NCI-H748 (cell line): ENCODE measurements at regions not wholly inside any gene's neighbourhood (a gene's known extent, or its start where the extent isn't known, plus 50 kb on each side); places are given as distances from the start of the nearest gene placed in this dataset.

Source experiments
- DNase-seq: peaks from one replicate; lab custom pipeline; 2025; ENCODE audit not compliant: unreplicated experiment; lab: John Stamatoyannopoulos, UW

DNA sequence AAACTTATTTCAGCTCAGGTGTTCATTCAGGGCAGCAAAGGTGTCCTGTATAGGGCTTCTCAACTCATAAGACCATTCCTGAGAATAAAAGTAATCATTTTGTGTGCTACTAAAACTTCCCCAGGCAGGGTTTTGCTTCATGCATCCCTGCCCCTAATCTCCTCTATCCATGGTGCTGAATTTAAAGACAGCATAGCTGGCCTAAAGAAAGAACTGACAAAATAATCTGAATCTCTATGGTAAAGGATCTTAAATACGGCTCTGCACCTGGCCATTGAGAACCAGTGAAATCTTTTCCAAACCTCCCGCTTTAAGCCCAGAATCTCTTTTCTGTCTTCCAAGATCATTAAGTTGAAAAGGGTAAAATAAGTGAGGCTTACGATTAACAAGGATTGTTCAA lies 292.1 kb upstream of the KLHL29 start:
- no peak for DNase-seq

DNA sequence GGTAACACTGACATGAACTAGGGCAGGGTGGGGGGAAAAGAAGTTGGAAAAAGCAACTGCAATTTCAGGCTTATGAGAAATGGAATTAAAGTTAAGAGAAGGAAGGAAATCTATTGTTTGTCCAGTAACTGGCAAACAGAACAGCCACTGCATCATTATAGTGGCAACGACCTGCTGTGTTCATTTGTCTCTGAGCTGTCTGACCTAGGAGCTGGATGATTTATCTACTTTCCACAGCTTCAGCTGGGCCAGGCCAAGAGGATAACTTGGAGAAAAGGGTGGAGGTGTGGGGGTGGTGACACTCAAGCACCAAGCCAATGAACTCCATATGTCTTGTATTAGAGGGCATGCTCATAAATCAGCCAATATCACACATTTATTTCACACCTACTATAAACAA lies 291.5 kb upstream of the KLHL29 start:
- peak; percentile 62 for DNase-seq

DNA sequence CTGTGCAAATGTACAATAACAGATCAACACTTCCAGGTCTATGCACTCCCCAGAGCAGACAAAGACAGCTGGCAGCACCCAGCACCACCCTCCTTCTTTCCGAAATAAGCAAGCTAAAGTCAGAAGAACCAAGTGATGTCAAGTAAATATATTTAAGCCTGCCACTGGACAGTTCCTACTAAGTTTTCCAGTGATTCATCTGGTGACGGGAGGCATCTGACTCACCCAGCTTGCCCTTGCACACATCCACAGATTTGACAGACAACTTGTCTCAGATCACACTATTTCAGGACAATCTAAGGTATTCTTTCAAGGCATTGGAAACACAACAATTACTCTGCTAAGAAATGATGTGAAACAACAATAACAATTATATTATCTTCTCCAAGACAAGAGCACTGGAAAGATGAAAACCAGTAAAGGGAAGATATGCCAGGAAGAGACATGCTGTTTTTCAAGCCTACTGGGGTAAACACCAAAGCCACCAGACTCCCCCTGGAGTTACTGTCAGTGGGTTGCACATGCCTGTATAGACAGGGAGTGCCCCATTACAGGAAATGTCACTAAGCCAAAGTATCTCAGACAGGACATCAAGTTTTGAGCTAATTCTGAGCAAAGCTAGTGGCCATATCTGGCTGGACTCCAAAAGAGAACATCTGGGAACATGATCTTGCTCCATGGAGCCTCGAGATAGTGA lies 287.9 kb upstream of the KLHL29 start:
- DNase-seq = no peak

DNA sequence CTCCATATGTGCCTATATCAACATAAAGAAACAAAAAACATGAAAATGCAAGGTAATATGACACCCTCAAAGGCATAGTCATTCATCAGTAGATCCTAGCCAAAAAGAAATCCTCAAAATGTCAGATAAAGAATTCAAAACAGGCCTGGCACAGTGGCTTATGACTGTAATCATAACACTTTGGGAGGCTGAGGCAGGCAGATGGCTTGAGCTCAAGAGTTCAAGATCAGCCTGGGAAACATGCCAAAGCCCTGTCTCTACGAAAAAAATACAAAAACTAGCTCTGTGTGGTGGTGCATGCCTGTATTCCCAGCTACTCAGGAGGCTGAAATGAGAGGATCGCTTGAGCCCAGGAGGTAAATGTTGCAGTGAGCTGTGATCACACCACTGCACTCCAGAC lies 284.6 kb upstream of the KLHL29 start:
- DNase-seq = no peak

DNA sequence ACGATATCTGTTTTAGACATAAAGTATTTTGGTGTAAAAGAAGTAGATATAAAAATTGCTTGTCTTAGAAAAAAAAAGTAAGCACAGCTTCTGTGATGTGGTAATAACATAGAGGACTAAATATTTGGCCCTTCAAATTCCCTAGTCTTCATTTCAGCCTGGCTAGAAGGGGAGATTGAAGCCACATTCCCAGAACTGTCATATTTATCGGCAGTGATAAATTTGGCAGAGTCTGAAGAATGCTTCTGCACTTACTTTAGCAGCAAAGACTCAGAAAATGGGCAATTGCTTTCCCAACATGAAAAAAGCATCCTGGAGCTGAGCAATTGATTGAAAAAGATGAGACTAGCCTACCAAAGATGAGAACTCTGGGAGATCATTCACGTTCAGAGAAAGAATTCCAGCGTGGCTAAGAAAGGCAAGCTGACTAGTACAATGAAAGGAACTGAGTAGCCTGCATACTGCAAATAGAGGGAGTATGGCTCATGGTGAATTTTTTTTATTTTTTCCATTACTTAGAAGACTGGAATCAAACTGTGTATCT lies 278.7 kb upstream of the KLHL29 start:
- no peak for DNase-seq

DNA sequence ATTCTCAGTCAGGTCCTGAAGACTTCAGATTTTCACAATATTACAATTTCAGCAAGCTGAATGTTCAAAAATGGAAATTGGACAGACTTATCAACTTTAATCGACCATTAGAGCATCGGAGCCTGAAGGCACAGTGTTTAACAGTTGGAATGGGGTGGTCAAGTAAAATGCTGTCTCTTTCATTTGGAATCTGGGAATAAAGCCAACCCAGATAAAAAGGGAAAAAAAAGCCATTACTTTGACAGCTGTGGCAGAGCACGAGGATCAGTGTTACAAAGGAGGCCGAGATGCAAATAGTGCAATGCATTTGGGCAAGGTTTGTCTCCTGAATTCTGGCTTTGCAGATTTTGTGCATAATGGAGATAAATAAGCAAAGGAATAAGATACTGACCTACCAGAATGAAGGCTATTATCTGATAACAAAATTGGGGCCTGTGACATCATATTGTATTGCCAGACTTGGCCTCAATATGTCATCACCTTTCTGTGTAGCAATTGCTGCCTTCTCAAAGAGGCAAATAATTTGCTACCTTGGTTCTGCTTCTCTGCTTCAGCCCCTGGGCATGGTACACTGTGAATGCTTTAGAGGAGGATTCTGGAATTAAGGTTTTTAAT lies 277.5 kb upstream of the KLHL29 start:
- no peak for DNase-seq

DNA sequence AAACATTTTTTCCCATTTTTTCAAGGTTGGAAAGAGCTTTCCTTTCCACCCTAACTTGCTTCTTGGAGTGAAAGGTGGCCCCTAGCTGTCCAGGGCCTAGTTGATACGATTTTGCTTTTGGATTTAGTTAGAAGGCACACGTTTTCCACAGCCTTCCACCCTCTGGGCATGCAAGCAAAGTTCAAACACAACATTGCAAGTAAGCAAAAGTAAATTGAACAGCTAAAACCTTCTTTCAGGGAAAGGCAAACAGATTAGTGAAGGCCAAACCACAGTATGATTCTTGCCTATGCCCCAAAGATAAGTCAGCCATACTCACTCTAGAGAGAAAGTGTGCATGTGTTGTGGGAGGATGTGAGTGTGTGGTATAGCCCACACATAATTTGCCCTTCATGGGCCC lies 273.7 kb upstream of the KLHL29 start:
- no peak for DNase-seq

DNA sequence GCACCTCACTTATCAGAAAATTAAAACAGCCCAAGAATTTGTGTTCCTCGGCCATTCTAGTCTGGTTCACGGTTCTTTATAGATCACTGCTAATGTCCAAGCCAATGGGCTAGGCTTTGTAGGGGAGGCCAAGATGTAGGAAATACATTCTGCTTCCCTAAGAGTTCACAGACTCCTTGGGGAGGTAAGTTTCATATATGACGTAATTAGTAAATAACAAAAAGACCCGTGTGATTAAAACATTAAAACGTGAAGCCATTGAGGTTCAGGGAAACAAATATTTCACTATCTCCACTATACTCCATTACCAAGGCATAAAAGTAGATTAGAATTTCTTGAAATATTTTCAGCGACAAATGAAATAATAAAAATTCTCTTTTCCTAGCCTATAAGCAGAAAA lies 272.5 kb upstream of the KLHL29 start:
- no peak for DNase-seq

DNA sequence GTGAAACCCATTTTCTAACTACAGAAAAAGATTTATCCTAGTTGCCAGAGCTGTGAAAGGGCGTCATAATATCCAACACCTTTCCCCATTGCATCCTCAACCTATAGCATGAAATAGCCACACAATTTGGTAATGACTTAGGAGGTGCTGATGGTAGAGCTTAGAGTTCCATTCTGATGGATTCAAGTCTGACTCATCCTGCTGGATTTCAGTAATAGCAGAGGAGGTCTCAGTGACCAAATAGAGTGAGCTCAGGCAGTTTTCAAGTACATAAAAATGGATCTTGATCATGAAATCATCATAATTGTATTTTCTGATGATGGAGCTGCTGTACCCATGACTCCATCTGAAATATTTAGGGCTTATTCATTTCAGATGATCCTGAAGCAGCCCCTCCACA lies 270.7 kb upstream of the KLHL29 start:
- DNase-seq = no peak

DNA sequence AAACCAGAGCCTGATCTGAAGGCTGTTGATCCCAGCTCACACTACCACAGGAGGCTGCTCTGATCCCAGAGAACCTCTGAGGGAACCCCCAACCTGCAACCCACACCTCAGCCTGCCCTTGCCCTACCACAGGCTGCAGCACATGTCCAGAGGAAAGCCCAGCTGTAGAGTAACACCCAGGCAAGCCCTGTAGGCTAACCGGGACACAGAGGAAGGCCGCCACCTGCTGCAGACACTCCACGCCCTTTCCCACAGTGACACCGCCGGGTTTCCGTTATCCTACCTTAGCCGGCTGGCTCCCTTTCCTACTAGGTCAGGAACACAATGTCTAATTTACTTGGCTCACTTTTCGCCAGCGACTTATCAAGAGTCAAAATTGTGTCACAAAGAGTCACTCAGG lies 266.7 kb upstream of the KLHL29 start:
- DNase-seq = no peak

DNA sequence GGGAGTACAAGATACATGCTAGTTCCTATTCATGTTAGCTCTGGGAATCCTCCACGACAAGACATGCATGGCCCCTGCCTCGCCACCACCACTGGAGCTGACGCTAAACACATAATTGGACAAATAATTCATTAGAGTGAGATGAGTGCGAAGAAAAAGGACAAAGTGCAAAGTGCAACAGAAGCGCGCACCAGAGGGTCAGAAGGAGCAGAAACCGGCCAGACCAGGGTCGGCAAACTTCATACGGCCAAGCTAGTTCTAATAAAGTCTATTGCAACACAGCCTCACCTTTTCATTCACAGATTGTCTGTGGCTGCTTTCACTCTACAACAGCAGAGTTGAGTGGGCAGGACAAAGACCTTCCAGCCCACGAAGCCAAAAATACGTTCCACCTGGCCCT lies 266.1 kb upstream of the KLHL29 start:
- DNase-seq = no peak

DNA sequence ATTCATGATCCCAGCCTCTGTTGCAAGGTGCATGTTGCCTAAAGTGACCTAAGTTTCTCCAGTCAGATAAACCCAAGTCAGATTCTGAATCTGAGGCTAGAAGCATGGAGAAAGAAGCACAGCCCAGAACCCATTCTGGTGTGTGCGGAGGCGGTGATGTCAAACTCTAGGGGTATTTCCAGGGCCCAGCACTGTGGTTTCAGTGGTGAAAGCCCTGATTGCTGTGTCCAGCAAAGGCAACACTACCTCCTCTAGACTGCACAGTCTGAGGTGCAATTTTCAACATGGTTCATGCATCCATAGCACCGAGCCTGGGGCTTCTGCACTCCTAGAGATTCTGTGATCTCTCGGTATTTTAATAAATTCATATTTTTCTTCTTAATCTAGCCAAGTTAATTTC lies 264.8 kb upstream of the KLHL29 start:
- no peak for DNase-seq

DNA sequence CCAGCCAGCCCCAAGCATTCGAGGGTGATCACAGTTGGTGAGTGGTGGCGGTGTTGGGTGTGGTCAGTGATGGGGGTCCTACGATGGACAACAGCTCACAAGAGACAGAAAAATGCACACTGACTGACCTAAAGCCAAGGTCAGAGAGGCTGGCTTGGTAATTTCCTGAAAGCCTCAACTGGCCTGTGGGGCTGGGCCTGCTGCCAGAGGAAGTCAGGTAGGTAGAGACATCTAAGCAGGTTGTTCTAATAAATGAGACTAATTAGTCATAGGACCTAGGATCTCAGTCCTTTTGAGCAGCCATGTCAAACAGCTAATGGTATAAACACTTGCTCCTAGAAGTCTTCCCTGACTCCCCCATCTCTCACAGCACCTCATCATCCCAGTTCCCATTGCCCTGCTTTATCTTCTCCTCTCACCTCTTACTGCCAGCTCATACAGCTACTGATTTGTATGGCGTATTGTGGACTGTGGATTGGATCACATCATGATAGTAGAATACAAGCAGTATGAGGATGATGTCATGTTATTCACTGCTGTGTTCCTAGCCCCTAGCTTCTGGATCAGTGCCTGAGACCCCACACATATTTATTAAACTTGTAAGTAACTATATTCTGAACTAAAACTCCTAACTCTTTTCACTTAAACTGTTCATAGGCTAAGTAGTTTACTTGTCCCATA lies 262.9 kb upstream of the KLHL29 start:
- no peak for DNase-seq

DNA sequence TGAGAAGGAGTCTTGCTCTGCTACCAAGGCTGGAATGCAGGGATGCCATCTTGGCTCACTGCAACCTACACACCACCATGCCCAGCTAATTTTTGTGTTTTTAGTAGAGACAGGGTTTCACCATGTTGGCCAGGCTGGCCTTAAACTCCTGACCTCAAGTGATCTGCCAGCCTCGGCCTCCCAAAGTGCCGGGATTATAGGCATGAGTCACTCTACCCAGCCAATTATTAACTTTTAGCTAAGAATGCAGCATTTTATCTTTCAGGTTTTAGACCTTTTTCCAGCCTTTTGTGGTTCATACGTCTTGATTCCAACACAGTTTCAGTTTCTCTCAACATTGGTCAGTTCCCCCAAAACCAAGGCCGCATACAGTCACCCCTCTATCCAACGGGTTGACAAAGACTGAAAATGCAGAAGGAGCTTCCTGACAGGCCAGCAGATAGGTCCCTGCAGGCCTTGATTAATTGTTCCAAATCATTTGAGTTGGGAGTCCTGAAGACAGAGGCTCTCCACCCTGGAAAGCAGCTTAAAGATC lies 262.2 kb upstream of the KLHL29 start:
- no peak for DNase-seq

DNA sequence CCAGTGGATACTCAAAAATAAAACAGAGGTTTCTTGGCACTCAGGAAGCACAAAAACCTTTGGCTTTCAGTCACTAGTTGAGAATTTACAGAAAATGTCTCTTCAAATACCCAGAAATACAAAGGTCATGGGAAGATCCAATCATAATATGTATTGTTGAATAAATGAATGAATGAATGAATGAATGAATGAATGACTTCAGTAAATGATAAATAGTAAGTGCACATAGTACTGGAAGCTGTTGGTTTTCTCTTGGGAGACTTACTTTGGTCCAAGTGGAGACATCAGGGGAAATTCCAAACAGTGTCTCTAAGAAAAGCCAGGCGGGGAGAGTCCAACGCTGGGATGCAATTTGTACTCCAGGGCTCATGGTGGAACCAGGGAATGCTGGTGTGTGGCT lies 261.3 kb upstream of the KLHL29 start:
- no peak for DNase-seq

DNA sequence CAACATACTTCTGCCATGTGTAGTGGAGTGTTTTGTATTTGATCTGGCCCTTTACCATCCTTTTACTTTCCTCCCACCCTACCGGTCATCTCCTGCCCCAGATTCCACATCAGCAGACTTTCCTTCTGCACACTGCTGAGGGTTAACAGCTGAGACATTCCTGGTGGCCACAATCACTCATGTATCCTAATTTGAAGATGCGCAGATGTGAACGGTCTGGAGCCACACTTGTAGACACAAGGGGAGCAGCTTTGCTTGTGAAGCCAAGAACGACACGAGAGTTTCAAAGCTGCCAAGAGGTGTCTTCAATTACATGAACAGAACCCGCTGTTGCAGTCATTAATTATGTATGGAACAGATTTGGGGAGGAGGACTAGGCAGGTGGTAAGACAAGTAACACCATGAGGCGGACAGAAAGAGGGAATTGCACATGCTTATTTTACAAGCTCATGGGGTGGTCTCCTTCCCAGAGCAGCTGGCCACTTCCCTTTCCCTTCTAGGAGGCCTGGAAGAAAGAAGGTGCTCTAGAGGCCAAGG lies 260.7 kb upstream of the KLHL29 start:
- no peak for DNase-seq

DNA sequence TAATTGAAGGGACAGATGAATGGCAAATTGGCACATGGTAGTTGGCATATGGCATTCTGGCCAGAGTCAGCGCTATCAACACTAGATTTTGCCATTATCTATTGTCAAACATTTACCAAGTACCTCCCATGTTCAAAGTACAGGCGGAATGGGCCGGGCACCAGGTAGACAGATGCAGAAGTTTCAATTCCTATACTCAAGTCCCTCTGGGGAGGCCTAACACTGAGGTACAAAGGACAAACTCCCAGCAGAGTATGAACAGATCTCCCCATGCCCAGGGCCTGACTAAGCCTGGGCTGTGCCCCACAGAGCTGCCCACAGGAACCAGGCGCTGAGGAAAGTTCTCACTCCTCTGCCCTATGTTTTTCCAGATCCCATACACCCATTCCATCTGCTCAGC lies 257.5 kb upstream of the KLHL29 start:
- no peak for DNase-seq

DNA sequence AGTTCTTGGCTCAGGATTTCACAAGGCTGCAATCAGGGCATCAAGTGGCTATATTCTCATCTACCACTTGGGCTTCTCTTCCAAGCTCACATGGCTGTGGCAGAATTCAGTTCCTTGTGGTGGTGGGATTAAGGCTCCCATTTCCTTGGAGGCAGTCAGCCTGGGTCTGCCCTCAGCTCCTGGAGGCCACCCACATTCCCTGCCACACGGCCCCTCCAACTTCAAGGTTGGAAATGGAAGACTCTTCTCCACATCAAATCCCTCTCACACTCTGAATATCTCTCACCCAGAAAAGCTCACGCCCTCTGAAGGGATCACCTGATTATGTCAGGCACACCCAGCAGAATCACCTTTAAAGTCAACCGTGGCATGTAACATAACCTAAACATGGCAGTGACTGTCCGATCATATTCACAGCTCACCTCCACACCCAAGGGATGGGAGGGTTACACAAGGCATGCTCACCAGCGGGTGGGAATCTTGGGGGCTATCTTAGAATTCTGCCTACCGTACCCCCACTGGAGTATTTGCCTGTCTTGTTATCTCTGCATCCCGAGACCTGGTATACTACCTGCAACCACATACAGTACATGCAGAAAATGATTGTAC lies 256.2 kb upstream of the KLHL29 start:
- DNase-seq = no peak

DNA sequence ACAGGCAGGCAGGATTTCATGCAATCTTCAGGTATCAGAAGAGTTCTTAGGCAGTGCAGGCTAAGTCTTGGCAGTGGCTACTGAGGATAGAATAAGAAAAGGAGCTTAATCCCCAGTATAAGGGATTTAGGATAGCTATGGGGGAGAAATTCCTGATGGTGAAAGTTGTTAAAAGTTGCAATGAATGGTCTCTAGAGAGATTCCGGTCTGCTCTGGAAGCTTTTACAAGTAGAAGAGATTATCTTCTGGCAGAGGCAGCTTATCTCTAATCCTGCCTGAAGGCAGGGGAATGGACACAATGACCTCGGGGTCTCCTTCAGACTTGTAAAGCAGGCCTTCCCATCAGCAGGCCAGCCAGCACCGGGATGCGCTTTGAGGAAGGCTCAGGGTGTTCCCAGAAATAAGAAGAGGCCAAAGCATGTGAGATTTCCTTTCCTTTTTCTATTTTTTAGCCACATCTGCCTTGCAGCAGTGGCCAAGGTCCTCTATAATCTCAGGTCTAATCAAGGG lies 253.9 kb upstream of the KLHL29 start:
- no peak for DNase-seq

DNA sequence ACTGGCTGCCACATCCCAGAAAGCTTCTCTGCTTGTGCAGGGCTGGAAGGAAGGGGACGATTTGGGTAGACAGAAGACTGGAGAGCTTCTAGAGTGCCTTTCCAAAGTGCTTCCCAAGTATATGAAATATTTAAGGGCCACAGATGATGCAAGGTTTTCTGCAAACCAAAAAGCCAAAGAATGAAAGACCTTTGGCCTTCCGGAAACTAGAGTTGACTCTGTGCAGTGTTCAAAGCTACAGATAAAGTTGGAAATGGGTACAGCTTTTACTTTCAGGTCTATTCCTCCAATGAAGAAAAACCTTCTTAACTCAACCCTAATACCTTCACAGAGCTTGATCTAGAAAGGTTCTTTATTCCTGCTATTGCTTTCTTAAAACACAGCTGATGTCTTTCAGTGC lies 253.0 kb upstream of the KLHL29 start:
- DNase-seq = no peak
